ENCODE measurements at regions not wholly inside any gene's neighbourhood (a gene's known extent, or its start where the extent isn't known, plus 50 kb on each side); places are given as distances from the start of the nearest gene placed in this dataset.

DNA sequence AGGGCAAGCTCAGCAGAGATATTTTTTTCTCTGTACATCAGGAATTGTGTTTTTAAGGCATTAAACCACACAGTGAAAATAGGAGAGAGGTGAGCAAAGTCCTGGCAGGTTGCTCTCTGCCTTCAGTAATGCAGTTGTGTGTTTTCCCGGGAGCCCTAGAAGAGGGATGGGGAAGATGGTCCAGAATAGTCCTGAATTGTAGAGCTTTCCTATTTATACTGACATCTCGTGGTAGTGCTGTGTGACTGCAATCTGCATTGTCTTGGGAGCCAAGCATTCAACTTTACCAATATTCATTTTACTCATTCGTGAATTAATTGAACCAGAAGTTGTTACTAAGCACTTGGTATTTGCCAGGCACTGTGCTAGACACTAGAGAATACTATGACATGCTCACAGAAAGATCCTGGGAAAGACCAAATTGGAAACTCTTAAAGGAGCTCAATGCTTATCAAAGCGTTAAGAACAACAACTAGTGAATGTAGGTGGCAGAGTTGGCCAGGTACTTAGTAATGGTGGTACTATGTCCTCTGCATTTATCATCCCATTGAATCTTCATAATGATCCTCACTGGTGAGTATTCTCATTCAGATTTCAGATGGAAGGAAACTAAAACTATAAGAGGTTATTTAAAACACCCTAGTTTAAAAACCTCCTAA, 214.6 kb downstream of the TRIB2 start:
- TF ChIP-seq, protein P1, sequence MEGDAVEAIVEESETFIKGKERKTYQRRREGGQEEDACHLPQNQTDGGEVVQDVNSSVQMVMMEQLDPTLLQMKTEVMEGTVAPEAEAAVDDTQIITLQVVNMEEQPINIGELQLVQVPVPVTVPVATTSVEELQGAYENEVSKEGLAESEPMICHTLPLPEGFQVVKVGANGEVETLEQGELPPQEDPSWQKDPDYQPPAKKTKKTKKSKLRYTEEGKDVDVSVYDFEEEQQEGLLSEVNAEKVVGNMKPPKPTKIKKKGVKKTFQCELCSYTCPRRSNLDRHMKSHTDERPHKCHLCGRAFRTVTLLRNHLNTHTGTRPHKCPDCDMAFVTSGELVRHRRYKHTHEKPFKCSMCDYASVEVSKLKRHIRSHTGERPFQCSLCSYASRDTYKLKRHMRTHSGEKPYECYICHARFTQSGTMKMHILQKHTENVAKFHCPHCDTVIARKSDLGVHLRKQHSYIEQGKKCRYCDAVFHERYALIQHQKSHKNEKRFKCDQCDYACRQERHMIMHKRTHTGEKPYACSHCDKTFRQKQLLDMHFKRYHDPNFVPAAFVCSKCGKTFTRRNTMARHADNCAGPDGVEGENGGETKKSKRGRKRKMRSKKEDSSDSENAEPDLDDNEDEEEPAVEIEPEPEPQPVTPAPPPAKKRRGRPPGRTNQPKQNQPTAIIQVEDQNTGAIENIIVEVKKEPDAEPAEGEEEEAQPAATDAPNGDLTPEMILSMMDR (IDR thresholded peaks at IDR 0.05; ENCODE audit: low read depth, low read length): peak; percentile 76
- TF ChIP-seq EZH2phosphoT487 (IDR thresholded peaks at IDR 0.05; ENCODE audit: low read depth): no peak

All from OCI-LY3 (cell line).